HG03064 (cell line): ENCODE measurements at regions not wholly inside any gene's neighbourhood (a gene's known extent, or its start where the extent isn't known, plus 50 kb on each side); places are given as distances from the start of the nearest gene placed in this dataset.
"Not testable (repeated sequence)": the region's sequence is repeated elsewhere in the genome, so short reads cannot be mapped to it uniquely, and the experiment has no call there.

Experiments
- ATAC-seq: cut with Tn5 transposase; IDR thresholded peaks from one replicate; pipeline ENCODE4 v1.9.1; 2021; ENCODE audit warnings: low read depth; ENCODE audit not compliant: unreplicated experiment

GRCh38 chr2:14750433-14750832 is 117.9 kb downstream of the LRATD1 start:
- ATAC-seq = no peak

- no peak for ATAC-seq
Observed at GRCh38 chr2:14751581-14751980, 119.1 kb downstream of the LRATD1 start.

GRCh38 chr2:14752295-14752694 is 119.8 kb downstream of the LRATD1 start:
- ATAC-seq = no peak

- ATAC-seq = no peak
Observed at GRCh38 chr2:14756122-14756541, 123.6 kb downstream of the LRATD1 start.

GRCh38 chr2:14756981-14757657 is 124.6 kb downstream of the LRATD1 start:
- ATAC-seq = no peak

- ATAC-seq = no peak
Observed at GRCh38 chr2:14759082-14759481, 126.6 kb downstream of the LRATD1 start.

GRCh38 chr2:14760169-14760568 is 127.7 kb downstream of the LRATD1 start:
- no peak for ATAC-seq

- ATAC-seq = no peak
Observed at GRCh38 chr2:14761118-14761517, 128.6 kb downstream of the LRATD1 start.

GRCh38 chr2:14773696-14774095 is 141.2 kb downstream of the LRATD1 start:
- ATAC-seq = no peak

- ATAC-seq = no peak
Observed at GRCh38 chr2:14774436-14774968, 142.0 kb downstream of the LRATD1 start.

- no peak for ATAC-seq
Observed at GRCh38 chr2:14776216-14776615, 143.7 kb downstream of the LRATD1 start.

GRCh38 chr2:14778015-14778414 is 145.5 kb downstream of the LRATD1 start:
- ATAC-seq = no peak

- ATAC-seq = no peak
Observed at GRCh38 chr2:14779252-14779651, 146.7 kb downstream of the LRATD1 start.

- no peak for ATAC-seq
Observed at GRCh38 chr2:14781142-14781541, 148.6 kb downstream of the LRATD1 start.

- not testable (repeated sequence) for ATAC-seq
Observed at GRCh38 chr2:14788814-14789213, 156.3 kb downstream of the LRATD1 start.

- ATAC-seq = no peak
Observed at GRCh38 chr2:14790041-14790640, 157.6 kb downstream of the LRATD1 start.

GRCh38 chr2:14803994-14804393 is 171.5 kb downstream of the LRATD1 start:
- ATAC-seq = no peak

- no peak for ATAC-seq
Observed at GRCh38 chr2:14804902-14805301, 172.4 kb downstream of the LRATD1 start.

GRCh38 chr2:14806613-14807012 is 174.1 kb downstream of the LRATD1 start:
- ATAC-seq = no peak

- ATAC-seq = no peak
Observed at GRCh38 chr2:14815201-14815600, 182.7 kb downstream of the LRATD1 start.

GRCh38 chr2:14816069-14817060 is 183.8 kb downstream of the LRATD1 start:
- ATAC-seq = no peak
